Mesenchymal stem cell (in vitro differentiated cells and primary cell): ENCODE measurements at regions not wholly inside any gene's neighbourhood (a gene's known extent, or its start where the extent isn't known, plus 50 kb on each side); places are given as distances from the start of the nearest gene placed in this dataset.

Source experiments
- DNase-seq: peaks from one replicate; pipeline ENCODE4 v3.0.0-alpha.2; 2013
- H2AFZ ChIP-seq: one replicate; pipeline ENCODE4 v1.6.1; 2013; ENCODE audit warnings: low read depth, mild to moderate bottlenecking, control low read depth, inconsistent platforms, low read length, moderate library complexity
- H2AK5ac ChIP-seq: 2 replicates; pipeline ENCODE4 v1.6.1; 2013; ENCODE audit warnings: low read length, moderate library complexity, mild to moderate bottlenecking, inconsistent platforms; ENCODE audit not compliant: severe bottlenecking
- H2BK120ac ChIP-seq: one replicate; pipeline ENCODE4 v1.6.1; 2013; ENCODE audit warnings: low read depth, mild to moderate bottlenecking, inconsistent platforms, low read length, moderate library complexity
- H2BK12ac ChIP-seq, 2 experiments: one replicate each; pipeline ENCODE4 v1.6.1; 2013; ENCODE audit warnings: inconsistent platforms in 2 of 2, low read length in 2 of 2, mild to moderate bottlenecking in 2 of 2, moderate library complexity in 2 of 2, control low read depth in 1 of 2
- H2BK15ac ChIP-seq: one replicate; pipeline ENCODE4 v1.6.1; 2013; ENCODE audit warnings: mild to moderate bottlenecking, low read depth, inconsistent platforms; ENCODE audit not compliant: poor library complexity, severe bottlenecking
- H2BK5ac ChIP-seq: 2 replicates; pipeline ENCODE4 v1.6.1; 2013; ENCODE audit warnings: low read depth, mild to moderate bottlenecking, low read length, control low read depth, inconsistent platforms; ENCODE audit not compliant: poor library complexity, severe bottlenecking
- H3K14ac ChIP-seq, 2 experiments: one replicate each; pipeline ENCODE4 v1.6.1; 2013; ENCODE audit warnings: inconsistent platforms in 2 of 2, low read length in 2 of 2, control low read depth in 1 of 2, mild to moderate bottlenecking in 1 of 2, moderate library complexity in 1 of 2
- H3K18ac ChIP-seq, 2 experiments: one replicate each; pipeline ENCODE4 v1.6.1; 2013; ENCODE audit warnings: inconsistent platforms in 2 of 2, low read length in 2 of 2, control low read depth in 1 of 2, low read depth in 1 of 2, mild to moderate bottlenecking in 1 of 2
- H3K23ac ChIP-seq, 2 experiments: one replicate each; pipeline ENCODE4 v1.6.1; 2013; ENCODE audit warnings: inconsistent platforms in 2 of 2, low read length in 2 of 2, mild to moderate bottlenecking in 2 of 2, moderate library complexity in 2 of 2, control low read depth in 1 of 2
- H3K27ac ChIP-seq: 2 replicates; pipeline ENCODE4 v1.5.1; 2013; ENCODE audit warnings: mild to moderate bottlenecking, moderate library complexity, low read length, control low read depth, inconsistent platforms; ENCODE audit not compliant: poor library complexity, severe bottlenecking
- H3K27me3 ChIP-seq, 2 experiments: 2 replicates each; pipeline versions ENCODE4 v1.6.1 to v1.7.0; 2013; ENCODE audit warnings: low read length in 2 of 2, mild to moderate bottlenecking in 2 of 2, moderate library complexity in 2 of 2, control low read depth in 1 of 2, inconsistent platforms in 1 of 2; ENCODE audit not compliant: control insufficient read depth in 1 of 2, insufficient read depth in 1 of 2
- H3K36me3 ChIP-seq, 2 experiments: 2 replicates each; pipeline versions ENCODE4 v1.6.1 to v1.7.0; 2013; ENCODE audit warnings: low read length in 2 of 2, control low read depth in 1 of 2, inconsistent platforms in 1 of 2, low read depth in 1 of 2, mild to moderate bottlenecking in 1 of 2; ENCODE audit not compliant: insufficient read depth in 2 of 2, control insufficient read depth in 1 of 2
- H3K4ac ChIP-seq, 2 experiments: one replicate each; pipeline ENCODE4 v1.6.1; 2013; ENCODE audit warnings: inconsistent platforms in 2 of 2, low read length in 2 of 2, mild to moderate bottlenecking in 2 of 2, moderate library complexity in 2 of 2, control low read depth in 1 of 2, low read depth in 1 of 2
- H3K4me1 ChIP-seq: 2 replicates; pipeline ENCODE4 v1.6.1; 2013; ENCODE audit warnings: low read depth, low read length, control low read depth; ENCODE audit not compliant: control insufficient read depth, insufficient read depth
- H3K4me2 ChIP-seq: 2 replicates; pipeline ENCODE4 v1.6.1; 2013; ENCODE audit warnings: low read length, mild to moderate bottlenecking, inconsistent platforms; ENCODE audit not compliant: poor library complexity, severe bottlenecking
- H3K4me3 ChIP-seq, 2 experiments: 2 replicates each; pipeline versions ENCODE4 v1.5.1 to v1.7.0; 2013; ENCODE audit warnings: low read length in 2 of 2, mild to moderate bottlenecking in 2 of 2, control low read depth in 1 of 2, low read depth in 1 of 2; ENCODE audit not compliant: insufficient read depth in 1 of 2
- H3K79me1 ChIP-seq: replicated peaks from 2 replicates; pipeline ENCODE4 v1.6.1; 2013; ENCODE audit warnings: mild to moderate bottlenecking, control low read depth, low read length, inconsistent platforms; ENCODE audit not compliant: poor library complexity, severe bottlenecking
- H3K9ac ChIP-seq: 2 replicates; pipeline ENCODE4 v1.7.0; 2013; ENCODE audit warnings: mild to moderate bottlenecking, low read length, moderate library complexity
- H3K9me3 ChIP-seq: 2 replicates; pipeline ENCODE4 v1.7.0; 2013; ENCODE audit warnings: mild to moderate bottlenecking, low read length; ENCODE audit not compliant: control insufficient read depth
- H4K8ac ChIP-seq: one replicate; pipeline ENCODE4 v1.6.1; 2013; ENCODE audit warnings: inconsistent platforms, mild to moderate bottlenecking, low read length, moderate library complexity
- H4K91ac ChIP-seq: one replicate; pipeline ENCODE4 v1.6.1; 2013; ENCODE audit warnings: mild to moderate bottlenecking, low read length, inconsistent platforms
- WGBS: methylation state at CpG from one replicate; pipeline ENCODE4 v1.1.7; 2013; ENCODE audit warnings: mixed read lengths; 5-methylcytosine and 5-hydroxymethylcytosine counted together

DNA sequence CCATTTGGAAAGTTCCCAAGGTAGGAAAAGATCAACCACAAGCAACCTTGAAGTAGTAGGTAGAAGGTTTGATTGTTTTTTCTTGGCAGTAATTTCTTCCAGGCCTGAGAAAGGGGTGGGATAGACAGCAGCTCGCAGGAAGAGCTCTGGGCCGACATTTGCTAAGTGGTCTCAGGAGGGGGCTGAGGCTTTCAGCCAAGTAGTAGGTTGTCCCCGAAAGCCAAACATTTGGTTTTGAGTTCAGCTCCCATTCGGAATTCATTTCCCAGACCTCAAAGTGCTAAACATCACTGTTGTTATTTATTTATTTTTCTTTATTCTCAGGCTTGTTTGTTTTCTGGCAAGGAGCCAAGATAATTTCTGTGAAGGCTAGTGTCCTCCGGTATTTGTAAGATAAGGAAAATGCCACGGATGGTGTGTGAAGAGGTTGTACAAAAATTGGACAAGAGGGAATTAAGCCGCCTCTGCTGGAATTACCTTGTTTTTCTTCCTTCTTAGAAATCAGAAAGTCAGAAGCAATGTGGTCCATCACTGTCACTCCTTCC, 112.1 kb downstream of the KIF4B start:
- Histone ChIP-seq H3K4me2 (no peak overlapping the region), H2AK5ac (no peak overlapping the region), H3K9me3 (no peaks in the 10 kb centered on the region), H2BK120ac (no peak overlapping the region), H3K9ac (no peak overlapping the region), H2BK15ac (no peak overlapping the region), H3K27ac (no peak overlapping the region), H3K79me1 (no peaks in the 10 kb centered on the region), H3K36me3 (no peaks in the 10 kb centered on the region), H3K4ac (no peak overlapping the region), H3K4me3 (no peak overlapping the region), H3K18ac (no peak overlapping the region), H4K91ac (no peak overlapping the region), H4K8ac (no peak overlapping the region), H3K14ac (no peak overlapping the region), H3K4me1 (no peaks in the 10 kb centered on the region), H2BK12ac (no peak overlapping the region), H3K23ac (no peak overlapping the region), H3K27me3 (peaks cover 0 to 4% of the 10 kb centered on the region in 2 experiments), H2BK5ac (no peak overlapping the region), H2AFZ (no peak overlapping the region)
- no peak for DNase-seq
- WGBS: 55% methylated on average over 5 of the region's 7 CpGs

DNA sequence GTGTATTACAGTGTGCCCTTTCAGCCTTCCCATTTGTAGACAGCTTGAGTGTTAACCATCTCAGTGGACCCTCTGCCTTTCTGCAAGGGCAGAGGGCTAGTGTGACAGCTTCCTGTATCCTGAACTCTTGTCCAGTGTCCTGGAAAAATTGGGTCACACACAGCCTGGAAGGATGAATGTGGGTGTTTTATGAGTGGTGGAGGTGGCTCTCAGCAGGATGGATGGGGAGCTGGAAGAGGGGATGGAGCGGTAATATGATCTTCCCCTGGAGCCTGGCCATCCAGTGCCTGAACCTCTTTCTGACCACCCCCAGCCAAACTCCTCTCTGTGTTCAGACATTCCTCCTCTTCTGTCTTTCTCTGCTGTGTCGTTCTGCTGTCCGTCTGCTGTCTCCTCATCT, 113.0 kb downstream of the KIF4B start:
- Histone ChIP-seq H3K27ac (no peak overlapping the region), H2AK5ac (no peak overlapping the region), H2BK5ac (no peak overlapping the region), H3K4me3 (no peak overlapping the region), H3K23ac (no peak overlapping the region), H4K91ac (no peak overlapping the region), H3K9me3 (no peaks in the 10 kb centered on the region), H2BK12ac (no peak overlapping the region), H3K18ac (no peak overlapping the region), H3K36me3 (no peaks in the 10 kb centered on the region), H3K14ac (no peak overlapping the region), H3K4me2 (no peak overlapping the region), H3K9ac (no peak overlapping the region), H3K4ac (no peak overlapping the region), H2AFZ (no peak overlapping the region), H3K4me1 (no peaks in the 10 kb centered on the region), H2BK15ac (no peak overlapping the region), H4K8ac (no peak overlapping the region), H3K79me1 (no peaks in the 10 kb centered on the region), H2BK120ac (no peak overlapping the region), H3K27me3 (peaks cover 0 to 4% of the 10 kb centered on the region in 2 experiments)
- WGBS: 77% methylated on average over 2 of the region's 3 CpGs
- DNase-seq: no peak

DNA sequence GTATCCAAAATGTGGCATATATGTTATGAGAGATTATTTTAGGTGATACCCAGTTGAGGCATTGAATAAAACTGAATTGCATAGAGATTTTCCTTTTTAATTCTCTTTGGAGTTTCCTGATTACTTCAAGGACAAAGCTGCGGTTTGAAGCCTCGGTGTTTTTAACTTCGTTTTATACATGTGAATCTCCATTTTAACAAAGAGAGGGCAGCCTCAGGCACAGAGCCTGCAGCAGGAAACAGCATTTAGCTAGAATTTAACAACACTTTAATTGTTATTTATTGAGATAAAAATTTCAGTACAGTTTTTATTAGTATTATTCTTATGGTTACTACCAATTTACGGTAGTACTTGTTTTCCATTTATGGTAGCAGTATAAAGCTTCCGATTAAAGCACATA, 114.0 kb downstream of the KIF4B start:
- Histone ChIP-seq H3K4me2 (no peak overlapping the region), H3K4me3 (no peak overlapping the region), H3K23ac (no peak overlapping the region), H3K18ac (no peak overlapping the region), H2BK15ac (no peak overlapping the region), H3K14ac (no peak overlapping the region), H3K36me3 (no peaks in the 10 kb centered on the region), H3K79me1 (no peaks in the 10 kb centered on the region), H3K4ac (no peak overlapping the region), H2BK12ac (no peak overlapping the region), H2AK5ac (no peak overlapping the region), H2BK5ac (no peak overlapping the region), H4K8ac (no peak overlapping the region), H3K27me3 (peaks cover 0 to 4% of the 10 kb centered on the region in 2 experiments), H3K9ac (no peak overlapping the region), H3K9me3 (no peaks in the 10 kb centered on the region), H2BK120ac (no peak overlapping the region), H3K4me1 (no peaks in the 10 kb centered on the region), H3K27ac (no peak overlapping the region), H4K91ac (no peak overlapping the region), H2AFZ (no peak overlapping the region)
- 90% methylated on average over 3 of the region's 5 CpGs for WGBS
- DNase-seq: no peak

DNA sequence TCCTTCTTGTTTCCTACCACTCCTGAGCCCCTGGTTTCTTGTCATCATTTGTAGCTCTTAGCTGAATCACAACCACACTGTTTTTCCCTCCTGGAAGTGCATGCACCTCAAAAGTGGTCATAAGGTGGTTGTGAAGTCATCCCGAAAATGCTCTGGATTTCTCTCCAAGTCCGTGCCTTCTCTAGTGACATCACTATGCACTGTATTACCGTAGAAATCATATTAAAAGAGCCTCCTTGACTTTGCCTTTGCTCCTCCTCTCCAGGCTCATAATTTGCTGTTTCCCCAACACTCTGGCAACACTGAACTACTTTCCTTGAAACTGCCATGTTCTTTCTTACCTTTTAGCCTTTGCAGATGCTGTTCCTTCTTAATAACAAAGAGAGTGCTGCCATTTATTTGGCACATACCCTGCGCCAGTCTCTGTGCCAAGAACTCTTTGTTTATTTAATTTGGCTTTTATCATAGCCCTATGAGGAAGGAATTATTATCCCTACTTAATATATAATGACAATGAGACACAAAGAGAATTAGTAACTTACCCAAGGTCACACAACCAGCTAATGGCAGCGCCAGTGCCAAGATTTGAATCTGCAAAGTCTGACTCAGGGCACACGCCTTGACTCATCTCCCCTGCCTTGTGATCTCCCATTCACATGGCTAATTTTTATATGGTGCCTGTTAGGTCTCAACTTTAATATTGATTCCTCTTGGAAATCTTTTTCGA, 115.4 kb downstream of the KIF4B start:
- H2AK5ac ChIP-seq: no peak overlapping the region
- H3K36me3 ChIP-seq: no peaks in the 10 kb centered on the region
- H3K23ac ChIP-seq: no peak overlapping the region
- H3K79me1 ChIP-seq: no peaks in the 10 kb centered on the region
- no peak overlapping the region for H3K14ac ChIP-seq
- H3K18ac ChIP-seq: no peak overlapping the region
- no peak overlapping the region for H3K4me2 ChIP-seq
- WGBS: 82% methylated on average over 5 of the region's 7 CpGs
- H2BK12ac ChIP-seq: no peak overlapping the region
- H3K4ac ChIP-seq: no peak overlapping the region
- H3K4me3 ChIP-seq: no peak overlapping the region
- H2BK5ac ChIP-seq: no peak overlapping the region
- no peak for DNase-seq
- H3K4me1 ChIP-seq: no peaks in the 10 kb centered on the region
- H4K91ac ChIP-seq: no peak overlapping the region
- no peak overlapping the region for H2AFZ ChIP-seq
- H2BK15ac ChIP-seq: no peak overlapping the region
- H4K8ac ChIP-seq: no peak overlapping the region
- no peak overlapping the region for H3K9ac ChIP-seq
- no peak overlapping the region for H2BK120ac ChIP-seq
- H3K27ac ChIP-seq: no peak overlapping the region
- H3K27me3 ChIP-seq: peaks cover 0 to 4% of the 10 kb centered on the region in 2 experiments
- H3K9me3 ChIP-seq: no peaks in the 10 kb centered on the region
